PC-9 (cell line): ENCODE measurements at regions not wholly inside any gene's neighbourhood (a gene's known extent, or its start where the extent isn't known, plus 50 kb on each side); places are given as distances from the start of the nearest gene placed in this dataset.

Experiments
- CTCF ChIP-seq: fragments of 200-600 bp; sonication (generic); conservative IDR thresholded peaks from 2 replicates; pipeline ENCODE4 v1.6.1; 2017; ENCODE audit warnings: mixed run types, antibody characterized with exemption, mild to moderate bottlenecking, moderate library complexity
- EZH2 ChIP-seq: fragments of 200-600 bp; sonication (generic); IDR thresholded peaks from 2 replicates; pipeline ENCODE4 v1.8.0; 2017; ENCODE audit warnings: antibody characterized with exemption, low read depth

- TF ChIP-seq CTCF (no peak), EZH2 (no peak)
These were observed 419.6 kb upstream of the RASGEF1B start for GRCh38 chr4:81891005-81891996.
